H1 (cell line): ENCODE measurements at regions not wholly inside any gene's neighbourhood (a gene's known extent, or its start where the extent isn't known, plus 50 kb on each side); places are given as distances from the start of the nearest gene placed in this dataset.

Experiments
- KDM1A ChIP-seq: fragments of 200-600, 300-600 bp; sonication (generic); IDR thresholded peaks from 2 replicates; pipeline ENCODE4 v1.7.1; 2016; ENCODE audit warnings: mild to moderate bottlenecking, low read length, borderline replicate concordance
- SIRT6 ChIP-seq: IDR thresholded peaks from one replicate; pipeline ENCODE4 v1.7.1; 2012; ENCODE audit warnings: low read length, inconsistent platforms
- YY1 ChIP-seq: IDR thresholded peaks from 2 replicates; pipeline ENCODE4 v1.6.1; 2011; ENCODE audit warnings: low read depth, mild to moderate bottlenecking, low read length

- no peak for TF ChIP-seq KDM1A
- TF ChIP-seq YY1 = no peak
- TF ChIP-seq SIRT6 = no peak
Measured at GRCh38 chr5:40093550-40093949, 586.2 kb upstream of the PTGER4 start (continued).
